Renal cortical epithelial cell (primary cell): ENCODE measurements at regions not wholly inside any gene's neighbourhood (a gene's known extent, or its start where the extent isn't known, plus 50 kb on each side); places are given as distances from the start of the nearest gene placed in this dataset.
"Not testable (repeated sequence)": the region's sequence is repeated elsewhere in the genome, so short reads cannot be mapped to it uniquely, and the experiment has no call there.

Source experiments
- DNase-seq: peaks from one replicate; pipeline ENCODE4 v3.0.0-alpha.2; 2011; ENCODE audit warnings: low read depth

GRCh38 chr1:120278259-120278610, 101.9 kb upstream of the SEC22B start:
- DNase-seq = not testable (repeated sequence)

DNA sequence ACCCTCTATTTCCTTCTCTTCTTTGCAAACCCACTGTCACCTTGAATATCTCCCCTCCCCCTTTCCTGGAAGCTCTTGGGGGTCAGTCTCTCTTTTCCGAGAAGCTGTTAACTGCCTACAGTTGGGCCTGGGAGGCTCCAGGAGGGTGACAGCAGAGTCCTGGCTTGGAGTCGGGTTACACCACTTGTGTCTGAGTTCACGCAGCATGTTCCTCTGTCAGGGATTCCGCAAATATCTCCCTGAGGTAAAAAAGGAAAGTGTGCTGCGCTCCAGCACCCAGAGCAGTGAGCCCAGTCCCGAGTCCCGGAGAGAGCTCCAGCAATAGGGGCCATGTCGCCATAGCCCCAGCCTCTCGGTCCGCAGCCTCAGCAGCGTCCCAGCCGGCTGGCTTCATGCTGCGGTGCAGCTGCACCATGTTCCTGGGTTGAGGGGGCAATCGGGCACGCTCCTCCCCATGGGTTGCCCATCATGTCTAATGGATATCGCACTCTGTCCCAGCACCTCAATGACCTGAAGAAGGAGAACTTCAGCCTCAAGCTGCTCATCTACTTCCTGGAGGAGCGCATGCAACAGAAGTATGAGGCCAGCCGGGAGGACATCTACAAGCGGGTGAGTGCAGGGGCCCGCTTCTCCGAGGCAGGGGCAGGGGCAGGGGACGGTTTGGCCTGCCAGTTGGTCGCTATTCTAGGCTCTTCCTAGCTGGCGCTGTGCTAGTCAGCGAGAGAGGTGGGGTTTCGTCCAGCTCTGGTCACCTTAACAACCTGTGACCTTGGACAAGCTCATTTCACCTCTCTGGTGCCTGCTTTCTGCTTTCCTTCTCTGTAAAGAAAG, 101.3 kb upstream of the SEC22B start:
- not testable (repeated sequence) for DNase-seq

- DNase-seq = not testable (repeated sequence)
These were observed 100.4 kb upstream of the SEC22B start for GRCh38 chr1:120276710-120277109.

GRCh38 chr1:120274438-120274837, 98.1 kb upstream of the SEC22B start:
- not testable (repeated sequence) for DNase-seq

- DNase-seq = not testable (repeated sequence)
These were observed 97.0 kb upstream of the SEC22B start for GRCh38 chr1:120273363-120273762.

GRCh38 chr1:120272242-120272641, 95.9 kb upstream of the SEC22B start:
- DNase-seq = not testable (repeated sequence)

- not testable (repeated sequence) for DNase-seq
These were observed 95.4 kb upstream of the SEC22B start for GRCh38 chr1:120271561-120272221.

- not testable (repeated sequence) for DNase-seq
These were observed 91.7 kb upstream of the SEC22B start for GRCh38 chr1:120267894-120268551.

- DNase-seq = not testable (repeated sequence)
These were observed 88.2 kb upstream of the SEC22B start for GRCh38 chr1:120264564-120264963.

DNA sequence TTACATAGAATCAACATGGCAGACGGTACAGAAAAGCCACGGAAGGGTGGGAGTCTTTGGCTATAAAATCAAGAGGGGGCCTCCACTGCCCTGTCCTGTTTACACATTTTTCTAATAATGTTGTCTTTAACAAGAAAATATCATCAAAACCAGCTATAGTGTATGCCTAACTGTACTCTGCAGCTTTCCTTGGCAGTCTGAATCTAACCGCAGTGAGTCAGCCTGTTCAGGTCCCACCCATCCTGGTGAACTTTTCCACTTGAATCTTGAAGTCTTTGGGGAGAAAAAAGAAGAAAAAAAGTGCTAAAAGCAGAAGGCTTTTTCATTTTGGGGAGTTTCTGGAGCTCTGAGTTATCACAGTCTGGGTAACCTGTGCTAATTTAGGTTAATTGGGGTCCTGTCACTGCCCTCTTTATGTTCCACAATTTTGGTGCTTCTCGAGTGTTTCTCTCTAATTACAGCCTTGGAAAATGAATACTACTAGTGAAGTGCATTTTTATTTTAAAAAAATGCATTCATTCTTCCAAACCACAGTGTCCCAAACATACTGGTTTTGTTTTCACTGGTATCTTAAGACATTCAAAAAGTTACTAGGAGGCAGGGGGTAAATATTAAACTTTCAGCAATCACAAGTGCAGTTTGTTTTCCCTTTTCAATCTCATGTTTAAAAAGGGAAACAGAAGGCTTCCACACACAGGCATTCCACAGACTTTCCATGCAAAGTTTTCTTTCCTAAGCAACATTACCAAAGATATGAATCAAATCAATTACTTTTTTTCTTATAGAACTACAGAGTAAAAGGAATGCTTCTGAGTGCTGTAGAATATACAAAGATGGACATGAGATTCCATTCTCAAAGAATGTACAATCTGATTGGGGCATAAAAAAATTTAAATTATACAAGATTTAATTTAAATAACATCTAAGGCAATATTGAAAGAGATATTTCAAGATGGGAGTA, 86.8 kb upstream of the SEC22B start:
- DNase-seq = not testable (repeated sequence)

DNA sequence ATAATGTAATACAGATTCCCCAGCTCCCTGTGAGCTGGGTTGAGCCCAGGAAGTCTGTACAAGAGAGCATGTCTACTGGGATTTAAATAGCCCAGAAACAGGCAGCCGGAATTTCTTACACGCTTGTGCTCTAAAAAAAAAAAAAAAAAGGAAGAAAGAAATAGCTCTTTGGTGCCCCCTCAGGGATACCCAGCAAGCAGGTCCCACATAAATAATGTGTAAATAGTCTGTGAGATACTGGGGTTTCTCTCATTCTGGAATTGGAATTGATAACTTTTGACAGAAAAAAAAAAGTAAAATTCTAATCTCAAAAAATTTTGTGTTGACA, 81.4 kb upstream of the SEC22B start:
- not testable (repeated sequence) for DNase-seq

- not testable (repeated sequence) for DNase-seq
These were observed 80.9 kb upstream of the SEC22B start for GRCh38 chr1:120257064-120257777.

GRCh38 chr1:120250756-120251155, 74.4 kb upstream of the SEC22B start:
- not testable (repeated sequence) for DNase-seq

DNA sequence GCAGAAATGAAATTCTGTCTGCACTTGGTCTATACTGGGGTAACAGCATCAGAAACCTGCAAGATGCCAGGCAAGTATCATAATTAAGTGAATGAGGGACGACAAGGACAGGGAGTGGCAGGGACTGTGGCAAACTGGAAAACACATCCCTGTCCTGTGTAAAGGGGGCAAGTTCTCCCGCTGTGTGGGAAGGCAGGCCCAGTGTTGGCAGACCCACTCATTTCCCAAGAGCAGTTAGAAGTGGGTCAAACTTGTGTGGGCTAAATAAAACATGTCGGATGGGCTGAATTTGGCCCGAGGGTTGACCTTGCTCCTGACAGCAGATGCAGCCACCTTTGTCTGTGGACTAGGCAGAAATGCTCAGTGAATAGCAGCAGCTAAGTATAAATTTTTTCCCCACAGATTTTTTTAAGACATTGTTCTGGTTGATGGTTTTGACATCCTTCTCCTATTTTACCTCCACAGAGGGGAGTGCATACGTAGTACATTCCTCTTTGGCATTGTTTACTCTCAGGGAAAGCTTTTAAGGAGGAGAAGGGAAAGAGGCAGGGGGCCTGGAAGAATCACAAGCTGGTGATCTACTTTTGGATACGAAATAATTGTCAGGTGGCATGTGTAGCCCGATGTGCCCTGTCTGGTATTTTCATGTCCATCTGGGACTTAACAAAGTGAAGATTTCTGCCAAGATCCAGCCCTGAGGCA, 72.6 kb upstream of the SEC22B start:
- not testable (repeated sequence) for DNase-seq

GRCh38 chr1:120248203-120248602, 71.9 kb upstream of the SEC22B start:
- DNase-seq = not testable (repeated sequence)

- DNase-seq = not testable (repeated sequence)
These were observed 67.5 kb upstream of the SEC22B start for GRCh38 chr1:120243867-120244266.

GRCh38 chr1:120242582-120242981, 66.3 kb upstream of the SEC22B start:
- DNase-seq = not testable (repeated sequence)

GRCh38 chr1:120241868-120242267, 65.5 kb upstream of the SEC22B start:
- not testable (repeated sequence) for DNase-seq

GRCh38 chr1:120240181-120240580, 63.9 kb upstream of the SEC22B start:
- DNase-seq = not testable (repeated sequence)

DNA sequence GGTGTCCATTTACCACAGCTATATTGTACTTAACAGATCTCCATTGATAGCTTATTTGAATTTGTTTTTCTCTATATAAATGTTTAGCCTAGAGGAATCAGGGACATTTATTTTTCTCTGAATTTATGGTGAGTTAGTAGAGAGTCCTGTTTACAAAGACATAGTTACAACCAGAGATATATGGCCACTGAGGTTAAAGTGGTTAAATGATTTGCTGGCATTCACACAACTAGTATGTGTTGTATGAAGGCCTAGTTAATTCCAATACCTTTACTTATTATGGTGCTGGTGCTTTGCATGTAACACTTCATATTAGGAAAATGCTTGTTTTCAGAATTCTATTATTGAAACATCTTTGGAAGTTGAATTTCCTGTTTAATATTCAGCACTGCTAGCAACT, 63.0 kb upstream of the SEC22B start:
- not testable (repeated sequence) for DNase-seq
